ENCODE measurements at regions not wholly inside any gene's neighbourhood (a gene's known extent, or its start where the extent isn't known, plus 50 kb on each side); places are given as distances from the start of the nearest gene placed in this dataset.

- Histone ChIP-seq H3K27ac (peak overlapping the region; percentile 24), H3K4me1 (ENCODE audit: low read depth) (peaks cover 10% of the 10 kb centered on the region), H3K27me3 (no peaks in the 10 kb centered on the region), H3K9me3 (ENCODE audit: low read depth) (no peaks in the 10 kb centered on the region), H3K36me3 (no peaks in the 10 kb centered on the region), H3K4me3 (no peak overlapping the region)
- peak; percentile 59 to 79 for DNase-seq (ENCODE audit: low read depth in 1 of 2, low spot score in 1 of 2)
- TF ChIP-seq CTCF (IDR thresholded peaks at IDR 0.05; ENCODE audit: low read depth, low read length), result no peak
Observed at GRCh38 chr10:47207281-47207615, 92.7 kb upstream of the GDF10 start.

DNA sequence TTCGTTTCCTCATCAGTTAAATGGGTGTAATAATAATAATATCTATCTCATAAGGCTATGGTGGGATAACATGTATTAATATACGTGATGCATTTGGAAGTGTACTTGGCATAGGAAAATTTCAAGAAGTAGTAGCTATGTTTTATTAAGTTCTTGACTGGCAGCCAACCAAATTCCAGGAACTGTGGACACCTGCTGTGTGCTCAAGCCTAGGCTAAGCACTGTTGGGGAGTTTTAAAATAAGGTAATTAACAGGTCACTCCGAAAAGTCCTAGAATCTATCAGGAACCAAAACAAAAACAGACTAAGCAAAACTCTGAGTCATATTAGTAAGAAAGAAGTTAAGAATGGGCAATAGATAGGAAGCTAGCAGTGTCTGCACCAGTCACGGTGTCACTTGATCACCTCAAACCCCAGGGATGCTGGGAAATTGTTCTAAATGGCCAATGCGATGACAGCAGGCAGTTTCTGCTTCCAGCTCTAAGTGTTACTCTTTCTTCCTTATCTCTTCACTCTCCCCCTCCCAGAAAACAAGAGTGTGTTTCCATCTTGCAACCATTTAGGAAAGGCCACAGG is 92.0 kb upstream of the GDF10 start:
- no peaks in the 10 kb centered on the region for H3K9me3 ChIP-seq (ENCODE audit: low read depth)
- no peak overlapping the region for H3K4me3 ChIP-seq
- H3K27ac ChIP-seq, result peak overlapping the region; percentile 24
- no peaks in the 10 kb centered on the region for H3K27me3 ChIP-seq
- peak in 1 of 2 donors; percentile 64 for DNase-seq (ENCODE audit: low read depth in 1 of 2, low spot score in 1 of 2)
- H3K4me1 ChIP-seq (ENCODE audit: low read depth), result peaks cover 10% of the 10 kb centered on the region
- TF ChIP-seq CTCF (IDR thresholded peaks at IDR 0.05; ENCODE audit: low read depth, low read length), result no peak
- no peaks in the 10 kb centered on the region for H3K36me3 ChIP-seq

DNA sequence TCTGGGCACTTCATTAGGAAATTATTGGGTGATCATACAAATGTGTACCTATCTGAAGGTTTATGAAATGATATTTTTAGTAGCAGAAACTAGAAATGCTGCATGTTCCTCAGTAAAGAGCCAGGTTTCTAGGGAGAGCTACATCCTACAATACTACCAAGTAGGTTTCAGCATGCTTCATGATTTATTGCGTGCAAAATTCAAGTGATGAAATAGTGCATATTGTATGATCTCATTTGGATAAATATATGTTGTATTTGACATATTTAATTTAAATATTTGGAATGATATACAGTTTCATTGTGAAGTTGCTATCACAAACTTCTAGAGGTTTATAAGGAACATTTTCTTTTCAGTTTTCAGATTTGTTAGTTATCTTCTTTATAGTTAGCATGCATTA is 90.5 kb upstream of the GDF10 start:
- H3K36me3 ChIP-seq, result no peaks in the 10 kb centered on the region
- no peak for TF ChIP-seq CTCF (IDR thresholded peaks at IDR 0.05; ENCODE audit: low read depth, low read length)
- no peak overlapping the region for H3K27ac ChIP-seq
- no peaks in the 10 kb centered on the region for H3K9me3 ChIP-seq (ENCODE audit: low read depth)
- peaks cover 10% of the 10 kb centered on the region for H3K4me1 ChIP-seq (ENCODE audit: low read depth)
- no peak overlapping the region for H3K4me3 ChIP-seq
- no peak for DNase-seq (ENCODE audit: low read depth in 1 of 2, low spot score in 1 of 2)
- no peaks in the 10 kb centered on the region for H3K27me3 ChIP-seq

DNA sequence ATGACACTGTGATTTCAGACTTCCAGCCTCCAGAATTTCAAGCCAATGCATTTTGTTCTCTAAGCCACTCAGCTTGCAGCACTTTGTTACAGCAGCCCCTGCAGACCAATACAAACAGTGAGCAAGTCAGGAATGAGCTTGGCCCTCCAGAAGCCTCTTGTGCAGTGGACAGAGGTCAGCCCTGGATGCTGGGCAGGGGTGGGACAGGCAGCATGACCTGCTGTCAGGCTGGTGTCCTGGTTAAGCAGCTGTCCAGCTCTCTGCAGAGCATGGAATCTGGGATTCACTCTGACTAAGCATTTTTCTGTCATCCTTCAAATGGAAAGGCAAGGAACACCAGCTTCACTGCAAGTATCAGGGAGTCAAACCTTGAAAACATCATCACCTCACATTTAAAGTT is 85.5 kb upstream of the GDF10 start:
- Histone ChIP-seq H3K9me3 (ENCODE audit: low read depth) (no peaks in the 10 kb centered on the region), H3K36me3 (no peaks in the 10 kb centered on the region), H3K27me3 (no peaks in the 10 kb centered on the region), H3K4me3 (no peak overlapping the region), H3K27ac (no peak overlapping the region), H3K4me1 (ENCODE audit: low read depth) (peaks cover 7% of the 10 kb centered on the region)
- TF ChIP-seq CTCF (IDR thresholded peaks at IDR 0.05; ENCODE audit: low read depth, low read length), result no peak
- peak in 1 of 2 donors; percentile 9 for DNase-seq (ENCODE audit: low read depth in 1 of 2, low spot score in 1 of 2)

- H3K27ac ChIP-seq, result no peak overlapping the region
- H3K36me3 ChIP-seq, result no peaks in the 10 kb centered on the region
- H3K4me1 ChIP-seq (ENCODE audit: low read depth), result peaks cover 7% of the 10 kb centered on the region
- no peak for TF ChIP-seq CTCF (IDR thresholded peaks at IDR 0.05; ENCODE audit: low read depth, low read length)
- H3K4me3 ChIP-seq, result no peak overlapping the region
- no peaks in the 10 kb centered on the region for H3K9me3 ChIP-seq (ENCODE audit: low read depth)
- no peaks in the 10 kb centered on the region for H3K27me3 ChIP-seq
- no peak for DNase-seq (ENCODE audit: low read depth in 1 of 2, low spot score in 1 of 2)
Observed at GRCh38 chr10:47217113-47217512, 82.9 kb upstream of the GDF10 start.

DNA sequence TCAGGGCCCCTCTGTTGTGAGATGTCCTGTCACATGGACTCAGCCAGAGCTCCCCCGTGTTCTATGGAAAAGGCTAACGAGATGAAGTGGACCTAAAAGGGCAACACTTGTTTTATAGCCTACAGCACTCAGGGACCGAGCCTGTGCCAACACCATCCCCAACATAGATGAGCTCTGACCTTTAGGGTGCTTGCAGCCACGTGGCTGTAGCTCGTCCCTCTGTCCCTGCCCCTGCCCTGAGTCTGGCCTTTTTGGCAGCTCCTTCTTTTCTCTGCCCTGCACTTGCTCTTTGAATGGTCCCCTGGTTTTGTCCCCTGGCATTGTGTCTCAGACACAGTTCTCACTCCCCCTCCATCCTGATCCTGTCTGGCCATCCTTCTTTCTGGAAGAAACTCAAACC is 81.2 kb upstream of the GDF10 start:
- Histone ChIP-seq H3K4me3 (no peak overlapping the region), H3K9me3 (ENCODE audit: low read depth) (no peaks in the 10 kb centered on the region), H3K27ac (no peak overlapping the region), H3K36me3 (no peaks in the 10 kb centered on the region), H3K4me1 (ENCODE audit: low read depth) (peaks cover 7% of the 10 kb centered on the region), H3K27me3 (no peaks in the 10 kb centered on the region)
- TF ChIP-seq CTCF (IDR thresholded peaks at IDR 0.05; ENCODE audit: low read depth, low read length), result no peak
- DNase-seq (ENCODE audit: low read depth in 1 of 2, low spot score in 1 of 2), result no peak
